Calu3 (cell line): ENCODE measurements at regions not wholly inside any gene's neighbourhood (a gene's known extent, or its start where the extent isn't known, plus 50 kb on each side); places are given as distances from the start of the nearest gene placed in this dataset.
"Not testable (repeated sequence)": the region's sequence is repeated elsewhere in the genome, so short reads cannot be mapped to it uniquely, and the experiment has no call there.

Experiments
- BruUV-seq: library from RNA; stranded (reverse); fragments of 400-500 nt; replicated peaks from 2 replicates; lab custom pipeline; 2021; lab: Mats Ljungman, UMichigan
- CTCF ChIA-PET: fragments of 300-600 bp; sonication (Branson Sonifier 250); formaldehyde crosslinking; loops from one replicate; lab custom pipeline; 2022; ENCODE audit warnings: antibody characterized with exemption; lab: Charles Lee
- DNase-seq: peaks from one replicate; pipeline ENCODE4 v3.0.0; 2022
- H3K27ac Mint-ChIP-seq: one replicate; pipeline ENCODE4 v1.8.0; 2022; ENCODE audit warnings: mixed read lengths; ENCODE audit not compliant: unreplicated experiment
- H3K27me3 Mint-ChIP-seq: one replicate; pipeline ENCODE4 v1.8.0; 2022; ENCODE audit warnings: mixed read lengths; ENCODE audit not compliant: unreplicated experiment
- H3K36me3 Mint-ChIP-seq: one replicate; pipeline ENCODE4 v1.8.0; 2022; ENCODE audit warnings: mild to moderate bottlenecking, moderate library complexity, mixed read lengths; ENCODE audit not compliant: insufficient read depth, unreplicated experiment
- H3K4me1 Mint-ChIP-seq: one replicate; pipeline ENCODE4 v1.8.0; 2022; ENCODE audit warnings: mild to moderate bottlenecking, low read depth, mixed read lengths; ENCODE audit not compliant: unreplicated experiment
- H3K4me3 Mint-ChIP-seq: one replicate; pipeline ENCODE4 v1.8.0; 2022; ENCODE audit warnings: mild to moderate bottlenecking, low read depth, moderate library complexity, mixed read lengths; ENCODE audit not compliant: unreplicated experiment
- H3K9me3 Mint-ChIP-seq: one replicate; pipeline ENCODE4 v1.8.0; 2022; ENCODE audit warnings: low read depth, mixed read lengths; ENCODE audit not compliant: unreplicated experiment
- CTCF ChIP-seq: fragments of 200-600 bp; IDR thresholded peaks from one replicate; pipeline ENCODE4 v1.8.0; 2022; ENCODE audit warnings: antibody characterized with exemption; ENCODE audit not compliant: unreplicated experiment
- intact Hi-C: fragments of 100-400 bp; cut with micrococcal nuclease; formaldehyde crosslinking; loops from one replicate; pipeline ENCODE4 v1.10.0; 2022; ENCODE audit not compliant: unreplicated experiment

DNA sequence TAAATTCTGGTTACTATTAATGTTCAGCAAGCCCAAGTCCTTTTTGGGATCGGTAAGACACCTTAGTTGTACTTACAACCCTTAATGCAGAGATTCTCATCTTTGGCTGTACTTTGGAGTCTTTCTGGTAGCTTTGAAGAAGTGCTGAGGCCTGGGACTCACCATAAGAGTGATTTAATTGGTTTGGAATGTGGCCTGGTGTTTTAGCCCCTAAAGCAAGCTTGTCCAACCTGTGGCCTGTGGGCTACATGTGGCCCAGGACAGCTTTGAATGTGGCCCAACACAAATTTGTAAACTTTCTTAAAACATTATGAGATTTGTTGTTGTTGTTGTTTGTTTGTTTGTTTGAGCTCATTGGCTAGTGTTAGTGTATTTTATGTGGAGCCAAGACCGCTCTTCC lies 215.3 kb downstream of the ZIC5 start:
- CTCF ChIA-PET: no interaction called here
- Mint-ChIP-seq H3K4me1 (no peaks in the 10 kb centered on the region), H3K27ac (no peak overlapping the region), H3K9me3 (no peaks in the 10 kb centered on the region), H3K4me3 (no peak overlapping the region), H3K27me3 (no peaks in the 10 kb centered on the region), H3K36me3 (no peaks in the 10 kb centered on the region)
- intact Hi-C loops: no loop called here
- no peak for TF ChIP-seq CTCF
- no TSS peak for BruUV-seq
- DNase-seq: no peak

GRCh38 chr13:99754750-99755149 lies 216.8 kb downstream of the ZIC5 start:
- BruUV-seq, intact Hi-C loops, H3K4me1 Mint-ChIP-seq, H3K9me3 Mint-ChIP-seq, H3K27ac Mint-ChIP-seq, H3K4me3 Mint-ChIP-seq, DNase-seq, CTCF ChIA-PET, H3K27me3 Mint-ChIP-seq, H3K36me3 Mint-ChIP-seq: not testable (repeated sequence)

DNA sequence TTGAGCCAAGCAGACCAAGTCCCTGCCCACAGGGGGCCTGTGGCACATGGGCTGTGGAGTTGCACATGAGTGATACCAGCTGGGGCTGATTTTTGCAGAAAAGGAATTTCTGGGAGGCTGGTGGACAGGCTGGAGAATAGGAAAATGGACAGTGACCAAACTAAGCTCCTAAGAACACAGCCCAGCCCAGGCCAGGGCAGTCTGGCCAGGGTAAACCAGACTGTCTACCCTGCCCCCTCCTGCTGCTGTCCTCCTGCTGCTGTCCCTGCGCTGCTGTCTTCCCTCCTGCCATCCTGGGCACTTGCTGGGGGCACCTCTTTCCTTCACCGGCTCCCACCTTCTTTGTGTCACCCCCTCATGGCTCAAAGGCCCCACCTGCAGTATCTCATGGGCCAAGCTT lies 219.2 kb downstream of the ZIC5 start:
- no TSS peak for BruUV-seq
- CTCF ChIA-PET: no interaction called here
- Mint-ChIP-seq H3K9me3 (no peaks in the 10 kb centered on the region), H3K27ac (no peak overlapping the region), H3K27me3 (no peaks in the 10 kb centered on the region), H3K4me3 (no peak overlapping the region), H3K4me1 (no peaks in the 10 kb centered on the region), H3K36me3 (no peaks in the 10 kb centered on the region)
- intact Hi-C loops: no loop called here
- TF ChIP-seq CTCF: no peak
- no peak for DNase-seq

DNA sequence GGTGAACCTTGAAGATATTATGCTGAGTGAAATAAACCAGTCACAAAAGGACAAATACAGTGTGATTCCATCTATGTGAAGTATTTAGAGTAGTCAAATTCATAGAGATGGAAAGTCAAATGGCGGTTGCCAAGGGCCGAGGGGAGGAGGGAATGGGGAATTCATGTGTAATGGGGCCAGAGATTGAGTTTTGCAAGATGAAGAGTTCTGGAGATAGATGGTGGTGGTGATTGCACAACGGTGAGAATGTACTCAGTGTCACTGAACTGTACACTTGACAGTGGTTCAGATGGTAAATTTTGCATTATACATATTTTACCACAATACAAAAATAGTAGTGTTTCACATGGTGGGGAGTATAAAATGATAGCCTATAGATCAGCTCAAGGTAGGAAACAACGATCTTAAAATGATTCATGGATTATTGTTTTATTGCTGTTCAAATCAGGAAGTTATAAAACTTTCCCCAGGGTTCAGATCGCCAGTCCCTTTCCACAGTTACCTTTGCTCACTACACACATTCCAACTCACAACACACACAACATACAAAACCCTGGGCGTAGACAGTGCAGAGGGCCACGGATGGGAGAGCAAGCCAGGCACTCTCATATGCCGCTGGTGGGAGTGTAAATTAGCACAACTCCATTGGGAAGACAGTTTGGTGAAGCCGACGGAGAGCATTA lies 219.9 kb downstream of the ZIC5 start:
- no peak for TF ChIP-seq CTCF
- Mint-ChIP-seq H3K36me3 (no peaks in the 10 kb centered on the region), H3K27me3 (no peaks in the 10 kb centered on the region), H3K4me3 (no peak overlapping the region), H3K9me3 (no peaks in the 10 kb centered on the region), H3K4me1 (no peaks in the 10 kb centered on the region), H3K27ac (no peak overlapping the region)
- no TSS peak for BruUV-seq
- intact Hi-C loops: no loop called here
- no peak for DNase-seq
- CTCF ChIA-PET: no interaction called here

GRCh38 chr13:99750951-99751350 lies 220.6 kb downstream of the ZIC5 start:
- Mint-ChIP-seq H3K27ac (no peak overlapping the region), H3K27me3 (no peaks in the 10 kb centered on the region), H3K36me3 (no peaks in the 10 kb centered on the region), H3K4me1 (no peaks in the 10 kb centered on the region), H3K4me3 (no peak overlapping the region), H3K9me3 (no peaks in the 10 kb centered on the region)
- intact Hi-C loops: no loop called here
- no peak for DNase-seq
- CTCF ChIA-PET: no interaction called here
- no TSS peak for BruUV-seq
- TF ChIP-seq CTCF: no peak
